Activated CD4-positive, alpha-beta T cell treated with anti-CD3 and anti-CD28 coated beads, Interleukin-2, Interleukin-6, amounts not matched to agents 100 ng/mL and 50 ng/mL, durations not matched to agents 16 hours and 8 hours (primary cell): ENCODE measurements at regions not wholly inside any gene's neighbourhood (a gene's known extent, or its start where the extent isn't known, plus 50 kb on each side); places are given as distances from the start of the nearest gene placed in this dataset.

Experiments used
- DNase-seq: peaks from one replicate; pipeline ENCODE4 v3.0.0-alpha.2; 2020

DNA sequence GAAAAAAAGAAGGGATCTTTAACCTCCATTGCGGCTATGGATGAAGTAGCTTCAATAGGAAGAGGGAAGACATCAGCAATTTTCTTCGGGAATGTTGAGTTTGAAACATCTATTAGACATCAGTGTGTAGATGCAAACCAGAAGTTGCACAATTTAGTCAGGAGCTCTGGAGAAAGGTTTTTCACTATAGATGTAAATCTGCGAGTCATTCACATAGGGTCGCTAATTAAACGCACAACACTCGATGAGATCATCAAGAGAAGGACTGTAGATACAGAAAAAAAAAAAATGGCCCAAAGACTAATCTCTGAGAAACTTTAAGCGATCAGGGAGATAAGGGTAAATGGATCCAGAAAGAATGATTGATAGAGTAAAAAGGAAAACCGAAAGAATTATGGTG, 61.7 kb upstream of the TES start:
- DNase-seq = no peak

DNA sequence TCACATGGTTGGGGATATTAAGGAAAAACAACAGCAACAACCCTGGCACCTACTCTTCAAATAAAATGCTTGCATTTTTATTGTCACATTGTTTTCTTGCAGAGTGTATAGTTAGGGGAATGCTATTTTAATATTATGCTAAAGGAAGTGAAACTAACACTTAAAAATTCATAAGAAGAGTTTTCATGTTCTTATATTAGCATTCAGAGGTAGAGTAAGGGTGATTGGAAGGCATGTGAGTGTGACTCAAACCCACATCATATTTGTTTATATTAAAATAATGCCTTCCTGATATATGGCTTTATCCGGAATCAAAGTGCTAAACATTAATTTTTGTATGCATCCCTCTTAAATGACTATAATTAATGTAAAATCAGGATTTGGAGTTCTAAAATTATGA, 59.8 kb upstream of the TES start:
- DNase-seq = no peak

DNA sequence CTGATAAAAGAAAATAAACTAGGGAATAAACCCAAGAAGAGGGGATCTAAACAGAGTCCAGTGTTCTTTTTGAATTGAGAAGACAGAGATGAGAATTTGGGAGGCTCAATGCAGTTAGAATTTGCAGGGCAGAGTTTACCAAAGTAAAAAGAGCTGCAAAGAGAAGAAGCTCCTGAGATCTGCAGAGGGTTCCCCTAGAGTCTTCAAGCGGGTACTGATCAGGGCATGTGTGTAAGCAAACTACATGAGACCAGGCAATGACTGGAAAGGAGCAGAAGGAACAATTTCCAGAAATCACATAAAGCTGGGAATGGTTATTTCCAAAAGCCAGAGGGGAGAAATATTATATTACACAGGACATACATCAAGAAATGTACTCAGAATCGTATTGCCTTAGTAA, 58.1 kb upstream of the TES start:
- no peak for DNase-seq

DNA sequence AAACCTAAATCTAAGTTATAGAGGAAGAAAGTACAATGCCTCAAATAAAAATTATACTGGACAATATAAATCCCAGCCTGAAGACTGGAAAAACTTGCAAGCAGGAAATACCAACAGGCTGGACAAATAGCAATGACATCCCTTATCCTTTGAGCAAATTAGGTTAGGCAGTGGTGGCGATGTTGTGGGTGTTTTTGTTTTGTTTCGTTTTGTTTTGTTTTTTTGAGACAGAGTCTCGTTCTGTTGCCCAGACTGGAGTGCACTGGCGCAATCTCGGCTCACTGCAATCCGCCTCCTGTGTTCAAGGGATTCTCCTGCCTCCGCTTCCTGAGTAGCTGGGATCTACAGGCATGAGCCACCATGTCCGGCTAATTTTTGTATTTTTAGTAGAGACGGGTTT, 57.3 kb upstream of the TES start:
- no peak for DNase-seq

DNA sequence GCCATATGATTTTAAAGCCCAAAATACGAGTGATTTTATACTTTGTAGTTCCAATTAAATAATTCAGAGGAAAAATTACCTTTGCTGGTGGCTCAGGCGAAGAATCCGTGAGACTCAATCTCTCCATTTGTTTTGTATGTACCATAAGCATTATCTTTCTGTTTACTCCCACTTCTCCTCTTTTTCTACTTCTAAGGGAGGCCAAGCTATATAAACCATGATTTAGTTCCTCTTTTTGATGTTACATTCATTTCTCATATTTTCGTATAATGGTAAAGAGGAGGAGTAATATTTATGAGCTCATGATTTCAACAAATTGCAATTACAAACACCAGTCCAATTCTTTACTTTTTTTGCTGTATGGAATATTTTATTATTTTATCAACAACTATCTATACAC, 50.6 kb upstream of the TES start:
- no peak for DNase-seq
